ENCODE measurements at regions not wholly inside any gene's neighbourhood (a gene's known extent, or its start where the extent isn't known, plus 50 kb on each side); places are given as distances from the start of the nearest gene placed in this dataset.
"Not testable (repeated sequence)": the region's sequence is repeated elsewhere in the genome, so short reads cannot be mapped to it uniquely, and the experiment has no call there.

DNA sequence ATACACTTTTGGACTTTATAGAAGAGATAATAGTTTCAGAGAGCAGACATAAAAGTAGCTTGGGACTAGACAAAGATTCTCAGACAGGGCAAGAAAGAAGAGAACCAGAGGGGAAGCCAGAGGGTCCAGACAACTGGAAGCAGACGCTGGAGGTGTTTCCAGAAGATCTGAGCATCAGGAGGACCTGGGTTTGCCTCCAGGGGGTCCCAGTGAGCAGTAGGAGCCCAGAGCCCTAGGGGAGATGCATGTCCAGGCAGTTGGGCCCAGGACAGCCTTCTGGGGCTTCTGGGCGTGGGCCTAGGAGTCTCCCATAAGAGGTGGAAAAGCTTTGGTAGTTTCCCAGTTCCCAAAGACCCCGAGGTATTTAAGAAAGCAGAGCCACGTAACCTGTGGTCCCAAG lies 251.2 kb upstream of the ID2 start:
- no peak for DNase-seq

- DNase-seq = no peak
Measured at GRCh38 chr2:8431446-8432125, 250.3 kb upstream of the ID2 start.

GRCh38 chr2:8432706-8433336 lies 249.0 kb upstream of the ID2 start:
- DNase-seq = no peak

DNA sequence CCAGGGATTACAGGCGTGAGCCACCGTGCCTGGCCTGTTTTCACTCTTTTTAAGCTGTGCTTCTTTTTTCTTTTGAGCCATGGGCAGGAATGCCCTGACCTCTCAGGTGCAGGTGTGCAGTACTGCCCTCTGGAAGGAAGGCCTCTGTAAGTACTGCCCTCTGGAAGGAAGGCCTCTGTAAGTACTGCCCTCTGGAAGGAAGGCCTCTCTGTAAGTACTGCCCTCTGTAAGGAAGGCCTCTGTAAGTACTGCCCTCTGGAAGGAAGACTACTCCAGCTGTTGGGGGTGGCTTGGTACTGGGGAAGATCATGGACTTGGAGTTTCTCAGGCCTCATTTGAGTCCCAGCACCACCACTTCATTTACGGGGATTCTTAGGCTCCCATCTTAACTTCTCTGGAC lies 248.5 kb upstream of the ID2 start:
- no peak for DNase-seq

GRCh38 chr2:8435608-8436007 lies 246.2 kb upstream of the ID2 start:
- DNase-seq = no peak

DNA sequence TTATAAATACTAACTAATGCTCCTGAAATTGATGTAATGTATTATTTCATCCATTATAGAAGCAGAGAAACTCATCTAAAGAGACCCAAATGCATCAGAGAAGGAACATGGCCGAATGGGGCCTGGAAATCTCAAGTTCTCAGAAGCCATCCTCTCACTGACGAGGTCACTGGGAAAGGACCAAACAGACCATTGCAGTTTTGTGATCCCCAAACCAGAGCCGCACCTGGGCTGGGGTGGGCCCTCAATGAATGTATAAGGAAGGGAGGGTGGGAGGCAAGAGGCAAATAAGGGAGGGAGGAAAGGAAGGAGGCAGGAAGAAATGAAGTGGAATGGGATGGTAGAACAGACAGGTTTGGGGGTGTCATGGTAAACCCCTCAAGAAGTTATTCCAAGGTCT lies 245.3 kb upstream of the ID2 start:
- DNase-seq = no peak

DNA sequence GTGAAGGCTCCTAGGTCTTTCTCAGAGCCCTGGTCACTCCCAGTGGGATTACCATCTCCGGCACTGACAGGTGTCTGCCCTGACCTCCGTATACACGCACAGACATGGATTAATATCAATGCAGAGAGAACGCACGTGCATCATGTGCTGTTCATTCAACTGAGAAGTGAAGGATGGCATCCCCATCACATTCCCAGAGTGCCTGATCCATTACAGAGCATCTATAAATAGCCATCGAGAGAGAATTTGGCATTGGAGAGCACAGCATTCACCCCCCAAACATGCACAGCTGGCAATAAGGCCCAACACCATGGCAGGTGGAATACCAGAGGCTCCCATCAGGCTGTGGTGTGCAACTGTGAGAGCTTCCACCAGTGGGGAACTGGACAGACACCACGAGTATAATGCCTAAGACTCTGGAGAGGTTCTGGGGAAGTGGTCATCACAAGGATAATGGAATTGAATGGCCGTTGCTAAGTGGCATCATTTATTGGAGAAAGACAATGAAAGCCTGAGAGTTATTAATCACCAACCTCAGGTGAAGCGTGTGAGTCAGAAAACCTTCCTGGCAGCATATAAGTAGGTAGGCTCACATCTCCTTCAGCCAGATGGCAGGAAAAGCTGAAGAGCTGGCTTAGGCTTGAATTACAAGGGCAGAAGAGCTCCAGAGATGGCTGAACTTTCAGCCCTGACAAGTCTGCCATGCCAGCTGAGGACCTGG lies 244.5 kb upstream of the ID2 start:
- no peak for DNase-seq

DNA sequence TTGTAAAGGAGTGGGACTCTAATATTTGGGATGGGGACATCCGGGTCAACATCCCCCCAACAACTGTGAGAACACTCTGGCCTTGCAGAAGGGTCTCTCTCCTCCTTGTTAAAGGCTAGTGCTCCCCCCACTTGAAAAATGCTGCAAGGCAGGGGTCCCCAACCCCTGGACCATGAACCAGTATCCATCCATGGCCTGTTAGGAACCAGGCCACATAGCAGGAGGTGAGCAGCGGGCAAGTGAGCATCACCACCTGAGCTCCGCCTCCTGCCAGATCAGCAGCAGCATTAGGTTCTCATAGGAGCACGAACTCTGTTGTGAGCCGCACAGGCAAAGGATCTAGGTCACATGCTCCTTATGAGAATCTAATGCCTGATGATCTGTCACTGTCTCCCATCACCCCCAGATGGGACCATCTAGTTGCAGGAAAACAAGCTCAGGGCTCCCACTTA lies 243.9 kb upstream of the ID2 start:
- no peak for DNase-seq

DNA sequence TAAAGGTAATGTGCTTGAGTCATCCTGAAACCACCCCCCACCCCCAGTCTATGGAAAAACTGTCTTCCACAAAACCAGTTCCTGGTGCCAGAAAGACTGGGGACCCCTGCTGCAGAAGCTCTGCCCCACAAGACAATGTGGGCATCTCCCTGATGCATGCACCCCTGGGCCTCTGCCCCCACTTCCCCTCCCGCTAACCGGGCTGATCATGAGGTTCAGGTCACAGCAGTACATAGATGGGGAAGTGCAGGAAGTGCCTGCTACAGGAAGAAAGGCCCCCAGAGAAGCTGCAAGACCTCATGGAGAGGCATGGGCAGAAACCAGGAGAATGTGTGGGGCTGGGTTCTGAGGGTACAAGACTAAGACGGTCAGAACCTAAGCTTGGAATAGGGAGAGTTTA lies 243.4 kb upstream of the ID2 start:
- no peak for DNase-seq

DNA sequence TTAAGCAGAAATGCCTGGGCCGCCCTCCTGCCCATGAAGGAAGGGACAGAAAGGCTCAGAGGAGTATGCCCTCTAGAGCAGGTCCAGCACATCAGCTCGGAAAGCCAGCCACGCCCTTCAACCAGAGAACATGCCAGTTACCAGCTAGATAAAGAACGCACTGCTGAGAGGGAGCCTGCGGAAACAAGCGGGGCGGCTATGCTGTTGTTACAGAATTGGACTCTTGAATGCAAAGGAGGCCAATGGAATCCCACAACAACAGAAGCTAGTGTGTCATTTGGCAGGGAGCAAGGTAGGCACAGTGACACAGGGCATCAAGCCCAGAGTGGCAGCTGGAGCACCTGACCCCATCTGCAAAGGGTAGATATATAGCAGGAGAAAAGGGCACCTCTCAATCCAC lies 242.9 kb upstream of the ID2 start:
- DNase-seq = no peak

DNA sequence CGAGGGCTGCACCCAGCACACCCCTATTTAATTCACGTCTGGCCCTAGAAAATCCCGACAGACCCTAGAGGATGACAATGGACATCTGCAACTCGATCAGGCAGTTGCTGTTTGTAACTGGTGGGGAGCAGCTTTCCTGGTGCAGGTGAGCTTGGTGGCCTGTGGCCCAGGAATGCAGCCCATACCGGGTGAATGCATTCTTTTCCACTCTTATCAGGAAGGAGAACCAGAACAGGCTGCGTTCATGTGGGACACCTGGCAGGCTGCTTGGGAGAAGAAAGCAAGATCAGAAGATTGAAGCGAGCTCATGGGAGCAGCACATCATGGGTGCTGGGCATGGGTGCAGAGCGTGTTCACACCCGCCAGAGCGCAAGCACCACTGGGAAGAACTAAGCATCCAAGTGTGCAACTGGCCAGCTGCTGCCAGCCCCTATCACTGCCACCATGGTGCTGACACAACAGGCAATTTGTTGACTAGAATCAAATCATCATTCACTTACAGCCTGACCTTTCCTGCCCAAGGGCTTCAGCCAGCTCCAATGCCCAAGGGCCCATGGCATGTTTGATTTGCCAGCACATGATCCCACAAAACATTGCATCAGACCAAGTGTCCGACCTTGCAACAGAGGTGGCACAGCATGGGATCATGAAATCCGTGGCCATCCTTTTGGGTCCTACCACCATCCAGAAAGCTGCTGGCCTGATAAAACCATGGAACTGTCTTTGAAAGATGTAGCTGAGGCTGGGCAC lies 241.7 kb upstream of the ID2 start:
- no peak for DNase-seq

DNA sequence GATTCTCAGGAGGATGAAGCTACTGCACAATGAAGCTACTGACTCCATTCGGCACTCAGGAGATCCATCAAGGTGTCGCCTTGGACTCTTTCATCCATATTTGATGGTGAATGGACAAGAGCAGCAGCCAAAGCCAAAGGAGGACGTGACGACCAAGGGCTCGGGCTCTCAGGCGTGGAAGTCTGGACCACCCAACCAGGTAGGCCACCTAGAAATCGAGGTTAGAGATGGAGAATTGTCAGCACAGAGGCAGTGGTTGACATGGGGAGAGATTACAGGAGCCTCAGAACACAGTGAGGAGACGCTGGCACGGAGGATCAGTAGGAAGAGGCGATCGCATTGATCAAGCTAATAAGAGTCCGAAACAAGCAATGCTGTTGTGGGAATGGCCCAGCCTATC lies 240.5 kb upstream of the ID2 start:
- DNase-seq = no peak

GRCh38 chr2:8441986-8442385 lies 239.9 kb upstream of the ID2 start:
- DNase-seq = no peak

DNA sequence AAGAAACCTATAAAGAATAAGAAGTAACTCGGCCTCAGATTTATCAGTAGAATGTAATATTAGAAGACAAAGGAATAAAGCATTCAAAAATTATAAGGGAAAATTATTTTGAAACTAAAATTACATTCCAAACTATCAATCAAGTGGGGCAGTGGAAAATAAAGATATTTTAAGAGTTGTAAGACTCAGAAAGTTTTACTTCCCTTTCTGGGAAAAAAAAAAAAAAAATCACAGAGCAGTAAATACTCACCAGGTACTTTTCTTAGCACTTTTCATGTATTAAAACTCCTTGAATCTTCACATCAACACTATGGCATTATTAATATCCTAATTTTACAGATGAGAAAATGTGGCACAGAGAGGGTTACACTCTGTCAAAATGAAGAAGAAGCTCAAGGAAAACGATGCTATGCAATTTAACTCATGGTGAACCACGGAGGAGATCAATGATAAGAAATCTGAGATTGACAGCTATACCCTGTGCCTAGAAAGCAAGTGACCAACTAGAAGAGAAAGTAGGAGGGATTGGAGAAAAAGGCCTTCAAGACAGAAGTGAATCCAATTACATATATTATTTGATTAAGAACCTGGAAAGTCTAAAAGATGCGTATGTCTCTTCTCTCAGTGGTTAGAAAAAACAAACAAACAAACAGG lies 238.9 kb upstream of the ID2 start:
- DNase-seq = no peak

DNA sequence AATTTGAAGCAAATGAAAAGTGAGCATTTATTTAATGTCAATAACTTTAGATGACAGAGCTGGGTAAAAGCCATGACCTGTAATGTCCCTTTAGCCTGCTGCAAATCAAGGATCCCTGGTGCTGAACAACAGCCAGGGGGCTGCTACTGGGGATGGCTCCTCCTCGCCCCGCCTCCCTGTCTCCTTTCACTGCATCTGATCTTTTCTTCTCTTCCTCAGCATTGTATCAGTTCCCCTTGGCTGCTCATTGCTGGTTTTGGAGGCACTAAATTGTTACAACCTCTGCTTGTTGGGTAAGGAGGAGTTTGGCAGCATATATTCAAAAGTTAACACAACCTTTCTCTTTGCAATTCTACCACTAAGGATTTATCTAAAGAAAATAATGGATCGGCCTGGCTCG lies 236.3 kb upstream of the ID2 start:
- DNase-seq = no peak

DNA sequence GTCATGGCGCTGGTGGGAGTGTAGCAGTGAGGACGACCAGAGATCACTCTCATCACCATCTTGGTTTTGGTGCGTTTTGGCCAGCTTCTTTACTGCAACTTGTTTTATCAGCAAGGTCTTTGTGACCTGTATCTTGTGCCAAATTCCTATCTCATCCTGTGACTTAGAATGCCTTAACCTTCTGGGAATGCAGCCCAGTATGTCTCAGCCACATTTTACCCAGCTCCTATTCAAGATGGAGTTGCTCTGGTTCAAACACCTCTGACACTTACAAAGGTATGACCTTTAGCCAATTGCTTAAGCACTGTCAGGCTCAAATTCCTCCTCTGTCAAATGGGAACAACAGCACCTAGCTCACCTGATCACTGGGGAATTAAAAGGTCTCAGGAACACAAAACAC lies 235.1 kb upstream of the ID2 start:
- not testable (repeated sequence) for DNase-seq

DNA sequence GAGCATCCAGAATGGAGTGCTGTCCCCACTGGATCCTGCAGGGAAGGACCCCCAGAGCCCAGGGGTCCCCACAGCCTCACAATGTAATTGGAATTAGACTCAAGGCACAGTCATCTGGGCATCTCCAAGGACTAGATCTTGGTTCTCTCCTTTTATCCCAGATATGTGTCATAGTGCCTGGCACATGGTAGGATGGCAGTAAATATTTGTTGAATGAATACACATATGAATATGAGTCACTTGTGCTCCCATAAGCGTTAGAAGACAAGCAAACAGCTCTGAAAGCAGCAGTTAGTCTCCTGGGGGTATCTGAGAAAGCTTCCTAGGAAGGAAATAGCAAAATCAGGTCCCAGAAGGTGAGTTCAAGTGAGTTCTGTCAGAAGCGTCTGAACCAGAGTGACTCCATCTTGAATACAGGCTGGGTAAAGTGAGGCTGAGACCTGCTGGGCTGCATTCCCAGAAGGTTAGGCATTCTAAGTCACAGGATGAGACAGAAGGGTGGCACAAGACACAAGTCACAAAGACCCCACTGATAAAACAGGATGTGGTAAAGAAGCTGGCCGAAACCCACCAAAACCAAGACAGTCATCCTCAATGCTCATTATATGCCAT lies 234.1 kb upstream of the ID2 start:
- no peak for DNase-seq

DNA sequence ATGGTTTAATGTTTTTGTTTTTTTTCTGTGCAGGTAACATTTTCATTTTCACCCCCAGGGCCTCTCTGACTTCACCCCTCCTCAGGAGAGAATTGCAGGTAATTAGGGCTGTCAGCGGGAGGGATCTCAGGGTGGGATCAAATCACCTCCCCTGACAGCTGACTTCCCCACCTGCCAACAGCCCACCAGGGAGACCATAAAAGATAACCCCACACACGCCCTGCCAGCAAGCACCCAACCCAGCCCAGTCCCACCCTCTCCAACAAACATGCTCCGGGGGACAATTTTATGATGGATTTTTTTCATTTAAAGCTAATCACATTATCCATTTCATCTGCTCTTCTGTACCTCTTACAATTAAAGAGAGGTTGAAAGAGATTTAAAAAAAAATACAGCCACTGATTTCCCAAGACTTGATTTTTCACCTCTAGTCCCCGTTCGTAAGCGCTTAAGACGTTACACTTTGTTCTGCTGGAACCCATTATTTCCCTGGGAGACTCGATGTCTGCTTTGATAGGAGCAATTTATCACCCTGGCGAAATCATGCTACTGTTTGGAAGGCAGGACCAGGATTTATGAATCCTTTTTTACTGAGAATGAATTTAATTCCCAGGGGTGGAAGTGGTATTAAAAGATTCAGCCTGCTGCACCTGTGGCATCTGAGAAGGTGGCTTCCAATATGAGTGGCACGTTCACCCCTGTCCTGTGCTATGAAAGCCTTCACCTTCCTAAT lies 232.9 kb upstream of the ID2 start:
- DNase-seq = no peak

DNA sequence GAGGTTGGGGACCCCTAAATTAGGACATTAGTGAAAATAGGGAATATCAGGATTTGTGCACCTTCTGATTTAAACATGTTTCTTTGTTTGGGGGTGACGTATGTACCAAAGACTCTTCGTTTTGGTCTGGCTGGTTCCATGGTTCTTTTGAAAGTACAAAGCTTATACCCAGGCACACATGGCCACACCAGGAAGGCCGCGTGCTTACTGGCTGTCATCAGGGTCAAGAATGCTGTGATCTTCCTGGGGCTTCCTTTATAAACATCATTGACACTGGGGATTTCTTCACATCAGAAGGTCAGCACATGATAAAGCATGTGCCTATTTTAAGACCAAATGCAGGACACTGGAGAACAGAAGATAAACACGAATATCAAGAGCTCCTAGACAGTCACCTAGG lies 230.6 kb upstream of the ID2 start:
- no peak for DNase-seq

DNA sequence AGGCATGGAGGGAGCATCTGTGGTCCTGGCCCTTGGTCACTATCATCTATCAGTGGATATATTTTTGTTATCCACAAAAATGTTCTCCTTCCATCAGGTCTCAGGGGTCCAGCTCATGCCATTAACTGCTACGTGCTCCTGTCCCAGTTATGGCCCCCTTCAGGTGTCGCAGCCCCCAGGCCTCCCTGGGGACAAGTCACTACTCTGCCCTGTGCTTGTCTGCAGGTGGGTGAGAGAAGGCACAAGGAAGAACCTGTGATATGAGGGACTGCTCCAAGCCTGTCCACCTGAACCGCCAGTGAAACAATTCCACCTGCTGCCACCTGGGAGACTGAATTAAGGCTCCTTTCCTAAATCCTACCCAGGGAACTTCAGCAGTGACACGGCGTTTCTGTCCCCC lies 229.6 kb upstream of the ID2 start:
- DNase-seq = no peak

- DNase-seq = no peak
Measured at GRCh38 chr2:8452979-8453903, 228.6 kb upstream of the ID2 start.
